ENCODE measurements at regions not wholly inside any gene's neighbourhood (a gene's known extent, or its start where the extent isn't known, plus 50 kb on each side); places are given as distances from the start of the nearest gene placed in this dataset.
"Not testable (repeated sequence)": the region's sequence is repeated elsewhere in the genome, so short reads cannot be mapped to it uniquely, and the experiment has no call there.

- no peak for DNase-seq
Measured at GRCh38 chr2:146764301-146764700, 1080.5 kb upstream of the ACVR2A start.

- DNase-seq, result no peak
Measured at GRCh38 chr2:146762786-146763185, 1082.0 kb upstream of the ACVR2A start.

GRCh38 chr2:146754606-146755005, 1090.2 kb upstream of the ACVR2A start:
- DNase-seq, result no peak

GRCh38 chr2:146748046-146748445, 1096.8 kb upstream of the ACVR2A start:
- DNase-seq, result no peak

- no peak for DNase-seq
Measured at GRCh38 chr2:146741260-146741659, 1103.6 kb upstream of the ACVR2A start.

GRCh38 chr2:146734821-146735190, 1110.0 kb upstream of the ACVR2A start:
- no peak for DNase-seq

- DNase-seq, result peak; percentile 46
Measured at GRCh38 chr2:146734042-146734820, 1110.6 kb upstream of the ACVR2A start.

- DNase-seq, result peak; percentile 12
Measured at GRCh38 chr2:146730882-146731281, 1113.9 kb upstream of the ACVR2A start.

- no peak for DNase-seq
Measured at GRCh38 chr2:146721486-146721885, 1123.3 kb upstream of the ACVR2A start.

GRCh38 chr2:146720170-146720569, 1124.7 kb upstream of the ACVR2A start:
- no peak for DNase-seq

GRCh38 chr2:146716591-146716990, 1128.2 kb upstream of the ACVR2A start:
- DNase-seq, result no peak

GRCh38 chr2:146709004-146709403, 1135.8 kb upstream of the ACVR2A start:
- no peak for DNase-seq

- no peak for DNase-seq
Measured at GRCh38 chr2:146701183-146701582, 1143.6 kb upstream of the ACVR2A start.

- no peak for DNase-seq
Measured at GRCh38 chr2:146697307-146697706, 1147.5 kb upstream of the ACVR2A start.

- DNase-seq, result not testable (repeated sequence)
Measured at GRCh38 chr2:146696787-146697186, 1148.0 kb upstream of the ACVR2A start.

GRCh38 chr2:146681991-146682390, 1162.8 kb upstream of the ACVR2A start:
- no peak for DNase-seq

- no peak for DNase-seq
Measured at GRCh38 chr2:146678516-146678915, 1166.3 kb upstream of the ACVR2A start.

- no peak for DNase-seq
Measured at GRCh38 chr2:146677280-146677679, 1167.5 kb upstream of the ACVR2A start.

- DNase-seq, result no peak
Measured at GRCh38 chr2:146669735-146670134, 1175.1 kb upstream of the ACVR2A start.

GRCh38 chr2:146666340-146666739, 1178.5 kb upstream of the ACVR2A start:
- peak; percentile 14 for DNase-seq

GRCh38 chr2:146665800-146666199, 1179.0 kb upstream of the ACVR2A start:
- no peak for DNase-seq

GRCh38 chr2:146661473-146662096, 1183.2 kb upstream of the ACVR2A start:
- peak; percentile 46 for DNase-seq

- no peak for DNase-seq
Measured at GRCh38 chr2:146659976-146660375, 1184.9 kb upstream of the ACVR2A start.

- no peak for DNase-seq
Measured at GRCh38 chr2:146652311-146652710, 1192.5 kb upstream of the ACVR2A start.
